OCI-LY1 (cell line): ENCODE measurements at regions not wholly inside any gene's neighbourhood (a gene's known extent, or its start where the extent isn't known, plus 50 kb on each side); places are given as distances from the start of the nearest gene placed in this dataset.

ENCODE experiments used
- EZH2 ChIP-seq: fragments of 200-600 bp; sonication (generic), shearing (Covaris generic); IDR thresholded peaks from 2 replicates; pipeline ENCODE4 v1.8.0; 2017; ENCODE audit warnings: borderline replicate concordance, mixed run types, mild to moderate bottlenecking, antibody characterized with exemption, low read length, moderate library complexity, mixed read lengths
- TF ChIP-seq, protein P1 (sequence below): fragments of 200-600 bp; sonication (generic), shearing (Covaris generic); IDR thresholded peaks from 2 replicates; pipeline ENCODE4 v1.5.1; 2017; ENCODE audit warnings: mild to moderate bottlenecking, antibody characterized with exemption, low read length, moderate library complexity, mixed read lengths

DNA sequence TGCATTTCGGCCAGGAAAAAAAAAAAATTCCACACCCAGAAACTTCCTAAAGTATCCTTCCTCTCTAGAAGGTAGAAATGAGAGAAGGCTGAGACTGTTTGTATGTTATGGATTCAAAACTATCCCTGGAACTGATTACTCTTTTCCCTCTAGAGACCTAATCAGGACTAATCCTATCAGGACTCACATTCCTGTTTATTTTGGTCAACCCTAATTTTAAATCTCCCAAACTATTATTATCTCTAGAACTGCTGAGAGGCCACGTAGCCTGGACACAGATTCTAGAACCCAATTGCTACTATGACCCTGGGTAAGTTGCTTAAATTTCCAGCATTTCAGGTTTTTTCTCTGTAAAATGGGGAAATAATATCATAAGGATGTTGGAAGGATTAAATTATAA lies 346.8 kb upstream of the MEOX2 start:
- TF ChIP-seq, protein P1, sequence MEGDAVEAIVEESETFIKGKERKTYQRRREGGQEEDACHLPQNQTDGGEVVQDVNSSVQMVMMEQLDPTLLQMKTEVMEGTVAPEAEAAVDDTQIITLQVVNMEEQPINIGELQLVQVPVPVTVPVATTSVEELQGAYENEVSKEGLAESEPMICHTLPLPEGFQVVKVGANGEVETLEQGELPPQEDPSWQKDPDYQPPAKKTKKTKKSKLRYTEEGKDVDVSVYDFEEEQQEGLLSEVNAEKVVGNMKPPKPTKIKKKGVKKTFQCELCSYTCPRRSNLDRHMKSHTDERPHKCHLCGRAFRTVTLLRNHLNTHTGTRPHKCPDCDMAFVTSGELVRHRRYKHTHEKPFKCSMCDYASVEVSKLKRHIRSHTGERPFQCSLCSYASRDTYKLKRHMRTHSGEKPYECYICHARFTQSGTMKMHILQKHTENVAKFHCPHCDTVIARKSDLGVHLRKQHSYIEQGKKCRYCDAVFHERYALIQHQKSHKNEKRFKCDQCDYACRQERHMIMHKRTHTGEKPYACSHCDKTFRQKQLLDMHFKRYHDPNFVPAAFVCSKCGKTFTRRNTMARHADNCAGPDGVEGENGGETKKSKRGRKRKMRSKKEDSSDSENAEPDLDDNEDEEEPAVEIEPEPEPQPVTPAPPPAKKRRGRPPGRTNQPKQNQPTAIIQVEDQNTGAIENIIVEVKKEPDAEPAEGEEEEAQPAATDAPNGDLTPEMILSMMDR: no peak
- TF ChIP-seq EZH2: no peak
